HCEC 1CT (cell line): ENCODE measurements at regions not wholly inside any gene's neighbourhood (a gene's known extent, or its start where the extent isn't known, plus 50 kb on each side); places are given as distances from the start of the nearest gene placed in this dataset.

Experiments
- DNase-seq: peaks from one replicate; pipeline ENCODE4 v3.0.0-alpha.2; 2017

DNA sequence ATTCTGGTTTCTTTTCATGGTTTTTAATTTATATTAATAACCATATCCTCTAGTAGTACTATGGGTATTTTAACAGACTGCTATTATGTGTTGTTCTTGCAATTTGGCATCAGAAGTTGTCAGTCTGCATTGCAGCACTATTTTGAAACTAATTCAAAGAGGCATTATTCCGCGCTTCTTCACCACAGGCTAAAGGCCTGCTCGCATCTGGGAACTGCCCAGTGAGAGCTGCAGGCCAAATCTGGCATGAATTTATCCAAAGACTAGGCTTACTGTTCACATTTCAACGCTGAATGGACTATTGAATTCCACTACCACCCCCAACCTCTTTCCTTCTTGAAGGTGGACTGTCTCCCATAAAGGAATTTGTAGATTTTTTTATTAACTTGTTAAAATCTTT, 310.4 kb upstream of the NR2F2 start:
- DNase-seq: no peak

- no peak for DNase-seq
Observed at GRCh38 chr15:96020797-96021196, 309.7 kb upstream of the NR2F2 start.

DNA sequence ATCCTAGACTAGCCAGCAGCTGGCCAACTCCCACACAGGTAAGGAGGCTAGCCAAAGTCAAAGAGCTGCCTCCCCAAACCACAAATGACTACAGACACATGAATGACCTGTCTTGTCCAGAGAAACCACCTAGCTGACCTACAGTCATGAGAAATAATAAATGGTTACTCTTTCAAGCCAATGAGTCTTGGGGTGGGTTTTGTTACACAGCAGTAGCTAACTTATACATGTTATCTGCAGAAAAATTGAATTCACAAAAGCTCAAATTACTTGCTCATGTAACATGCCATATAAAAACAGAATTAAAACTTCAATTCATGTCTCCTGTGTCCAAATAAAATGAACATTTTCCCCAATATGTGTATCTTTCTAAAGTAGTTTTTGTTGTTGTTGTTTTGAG, 307.4 kb upstream of the NR2F2 start:
- DNase-seq: no peak

DNA sequence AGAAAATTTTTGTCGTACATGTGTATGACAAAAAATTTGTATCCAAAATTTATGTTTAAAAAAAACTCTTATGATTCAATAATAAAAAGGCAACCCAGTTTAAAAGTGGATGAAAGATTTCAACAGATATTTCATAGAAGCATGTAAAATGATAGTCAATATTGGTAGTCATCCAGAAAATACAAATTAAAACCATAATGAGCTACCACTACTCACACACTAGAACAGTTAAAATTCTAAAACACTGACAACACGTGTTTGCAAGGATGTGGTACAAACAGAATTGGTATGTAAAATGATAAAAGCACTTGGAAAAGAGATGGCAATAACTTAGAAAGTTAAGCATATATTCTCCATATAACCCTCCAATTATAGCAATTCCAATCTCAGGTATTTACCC, 303.0 kb upstream of the NR2F2 start:
- no peak for DNase-seq

GRCh38 chr15:96028620-96029019, 301.9 kb upstream of the NR2F2 start:
- no peak for DNase-seq

DNA sequence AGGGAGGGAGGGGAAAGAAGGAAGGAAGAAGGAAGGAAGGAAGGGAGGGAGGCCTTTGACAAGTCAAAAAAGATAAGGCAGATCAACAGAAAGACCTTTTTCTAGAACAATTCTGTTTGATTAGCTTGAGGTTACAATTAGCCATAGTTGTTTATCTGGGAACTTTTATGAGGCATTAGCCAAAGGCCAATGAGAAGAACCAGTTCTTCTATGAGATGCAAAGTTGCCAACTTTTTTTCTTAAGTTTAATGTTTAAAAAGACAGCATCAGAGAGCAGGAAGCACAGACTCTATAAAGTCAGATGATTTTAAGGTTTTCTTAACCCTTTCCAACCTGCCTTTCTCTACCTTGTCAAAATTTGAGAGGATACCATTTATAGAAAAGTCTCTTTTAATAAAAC, 301.3 kb upstream of the NR2F2 start:
- DNase-seq: no peak

DNA sequence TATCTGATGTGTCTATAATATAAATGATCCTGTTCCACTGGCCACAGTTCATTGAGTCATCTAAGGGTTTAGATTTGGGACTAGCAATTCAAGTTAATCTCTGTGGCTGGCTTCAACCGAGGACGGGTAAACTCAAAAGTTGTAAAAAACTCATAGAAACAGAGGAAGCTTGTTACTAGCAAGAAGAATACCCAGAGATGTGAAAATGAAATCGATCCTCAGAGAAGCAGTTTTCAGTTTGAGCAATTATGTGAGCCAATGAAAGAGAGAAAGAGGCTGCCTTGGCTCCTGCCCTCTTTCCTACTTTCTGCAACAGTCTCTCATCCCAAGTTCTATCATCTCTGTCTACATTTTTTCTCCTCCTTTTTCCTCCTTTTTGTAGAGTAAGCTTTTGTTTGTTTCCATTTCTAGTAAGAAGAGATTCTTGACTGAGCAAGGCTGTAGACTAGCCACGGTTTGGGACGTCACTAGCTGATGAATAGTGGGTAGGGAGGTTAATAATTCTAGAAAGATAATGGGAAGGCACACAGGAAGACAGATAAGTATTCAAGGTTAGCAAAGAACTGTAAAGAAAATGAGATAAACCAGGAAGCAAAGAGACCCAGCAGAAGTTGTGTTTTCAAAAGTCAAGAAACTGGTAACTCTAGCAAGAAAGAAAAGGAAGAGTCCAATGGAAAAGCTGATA, 298.9 kb upstream of the NR2F2 start:
- DNase-seq: no peak

DNA sequence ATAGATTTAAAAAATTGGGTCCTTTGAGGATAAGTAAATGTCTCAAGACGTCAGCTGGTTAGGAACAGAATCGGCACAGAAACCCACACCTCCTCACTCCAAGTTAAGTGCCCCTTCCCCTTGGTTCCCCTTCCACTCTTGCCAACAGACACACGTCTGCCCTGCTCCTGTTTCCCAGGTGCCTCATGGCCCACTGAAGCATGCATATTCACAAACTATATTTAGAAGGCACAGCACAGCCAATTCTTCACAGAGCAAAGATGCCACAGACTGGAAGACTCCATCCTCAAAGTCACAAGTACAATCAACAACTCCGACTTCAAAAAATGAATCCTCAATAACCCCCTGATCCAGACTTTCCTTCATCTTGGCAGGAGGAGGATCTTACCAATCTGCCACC, 295.4 kb upstream of the NR2F2 start:
- DNase-seq: no peak

DNA sequence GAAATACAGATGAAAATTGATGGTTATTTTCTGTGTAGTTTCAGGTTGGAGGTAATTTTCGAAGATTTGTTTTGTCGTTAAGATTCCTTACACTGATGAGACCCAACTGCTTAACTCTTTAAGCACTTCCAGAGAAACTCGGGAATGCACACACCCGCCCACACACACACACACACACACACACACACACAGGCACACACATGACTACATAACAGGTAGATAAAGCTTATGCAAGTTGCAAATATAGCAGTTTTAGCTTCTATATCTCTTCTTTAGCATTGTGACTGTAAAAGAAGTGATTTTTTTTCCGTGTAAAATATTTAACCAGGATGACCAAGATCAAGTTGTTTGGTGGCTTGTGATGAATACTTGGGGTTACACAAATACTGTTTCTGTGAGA, 294.9 kb upstream of the NR2F2 start:
- no peak for DNase-seq

- no peak for DNase-seq
Observed at GRCh38 chr15:96037584-96037983, 292.9 kb upstream of the NR2F2 start.

DNA sequence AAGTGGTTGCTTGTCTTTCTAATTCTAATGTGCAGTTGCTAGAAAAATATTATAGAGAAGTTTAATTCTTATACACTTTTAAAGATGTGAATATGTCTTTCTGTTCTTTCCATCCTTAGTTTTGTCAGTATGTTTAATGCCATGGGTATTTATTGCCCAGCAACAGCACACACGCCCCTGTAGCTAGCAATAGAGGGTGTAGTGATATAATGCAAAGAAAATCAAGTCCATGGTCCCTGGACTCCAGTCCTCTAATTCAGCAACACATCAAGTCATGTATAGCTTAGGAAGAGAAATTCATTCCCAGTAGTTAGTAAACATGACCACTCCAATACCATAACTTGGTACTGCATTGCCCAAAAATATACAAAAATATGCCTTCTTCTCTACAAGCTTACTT, 292.4 kb upstream of the NR2F2 start:
- DNase-seq: no peak

GRCh38 chr15:96038650-96039049, 291.9 kb upstream of the NR2F2 start:
- DNase-seq: no peak

DNA sequence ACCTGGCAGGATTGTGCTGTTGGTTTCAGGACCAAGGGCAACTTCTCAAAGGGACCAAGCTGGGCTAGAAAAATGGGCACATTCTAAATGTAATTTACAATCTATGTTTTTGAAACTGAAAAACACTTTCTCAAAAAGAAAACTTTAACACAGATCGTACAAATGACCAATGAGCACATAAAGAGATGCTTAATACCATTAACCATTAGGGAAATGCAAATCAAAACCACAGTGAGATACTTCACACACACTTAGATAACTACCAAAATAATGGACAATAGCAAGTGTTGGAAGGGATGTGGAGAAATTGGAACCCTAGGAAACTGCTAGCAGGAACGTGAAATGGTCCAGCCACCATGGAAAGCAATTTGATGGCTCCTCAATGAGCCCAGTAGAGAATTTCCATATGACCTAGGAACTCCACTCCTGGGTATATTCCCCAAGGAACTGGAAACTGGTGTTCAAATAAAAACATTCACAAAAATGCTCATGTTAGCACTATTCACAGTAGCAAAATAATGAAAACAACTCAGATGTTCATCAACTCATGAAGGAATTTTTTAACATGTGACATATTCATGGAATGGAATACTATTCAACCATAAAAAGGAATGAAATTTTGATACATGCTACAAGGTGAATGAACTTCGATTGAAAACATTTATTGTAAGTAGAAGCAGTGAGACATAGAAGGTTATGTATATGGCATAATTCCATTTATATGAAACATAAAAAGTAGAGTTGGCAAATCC, 288.3 kb upstream of the NR2F2 start:
- no peak for DNase-seq

- no peak for DNase-seq
Observed at GRCh38 chr15:96042734-96043224, 287.7 kb upstream of the NR2F2 start.

DNA sequence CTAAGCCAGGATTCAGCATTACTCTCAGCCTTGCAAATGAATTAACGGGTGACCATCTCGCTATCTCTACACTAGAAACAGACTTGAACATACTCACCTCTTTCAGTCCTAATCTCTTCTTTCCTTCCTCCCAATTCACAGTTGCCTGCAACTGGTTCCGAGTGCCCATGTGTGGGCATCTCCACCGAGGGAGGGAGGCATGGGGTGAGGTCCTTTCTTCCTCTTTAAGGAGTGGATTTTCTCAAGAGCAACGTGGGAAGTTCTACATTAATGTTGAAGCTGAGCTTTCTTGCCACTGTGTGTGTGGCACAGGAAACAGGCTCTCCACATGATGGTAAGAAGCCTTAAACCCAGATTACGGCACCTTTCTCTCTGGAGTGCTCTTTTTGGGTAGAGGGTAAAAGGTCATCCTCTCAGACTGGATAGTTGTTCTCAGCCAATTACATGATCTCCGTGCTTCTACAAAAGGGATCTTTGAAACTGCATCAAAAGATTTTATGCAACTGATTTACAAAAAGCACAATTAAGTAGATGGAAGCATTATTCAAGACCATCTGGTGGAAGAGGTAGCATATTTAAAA, 286.8 kb upstream of the NR2F2 start:
- DNase-seq: no peak

DNA sequence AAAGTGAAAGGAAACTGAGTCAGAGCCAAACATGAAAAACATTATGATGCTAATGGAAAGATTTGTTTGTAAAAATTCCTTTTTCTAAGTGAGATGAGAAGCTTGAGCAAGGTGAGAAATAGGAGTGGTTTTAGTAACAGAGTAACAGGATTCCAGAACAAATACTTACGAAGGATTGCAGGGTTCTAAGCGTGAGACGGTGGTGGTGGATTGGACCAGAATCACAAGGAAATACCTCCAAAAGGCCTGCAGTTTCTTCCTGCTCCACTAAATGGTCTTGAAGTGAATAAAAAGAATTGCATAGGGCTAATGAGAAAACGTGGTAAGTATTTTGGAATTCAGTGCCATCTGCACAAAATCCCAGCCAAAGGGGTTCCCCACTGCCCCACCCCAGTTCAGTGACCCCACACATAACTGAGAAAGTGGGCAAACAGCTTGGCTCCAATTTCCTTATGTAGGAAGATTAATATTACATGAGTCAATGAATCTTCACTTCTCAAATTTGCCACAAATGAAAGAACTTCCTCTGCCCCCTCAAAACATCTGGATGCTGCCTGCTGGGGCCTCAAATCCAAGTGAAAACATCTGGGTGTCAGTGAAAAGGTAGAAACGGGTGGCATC, 283.8 kb upstream of the NR2F2 start:
- peak; percentile 71 for DNase-seq

DNA sequence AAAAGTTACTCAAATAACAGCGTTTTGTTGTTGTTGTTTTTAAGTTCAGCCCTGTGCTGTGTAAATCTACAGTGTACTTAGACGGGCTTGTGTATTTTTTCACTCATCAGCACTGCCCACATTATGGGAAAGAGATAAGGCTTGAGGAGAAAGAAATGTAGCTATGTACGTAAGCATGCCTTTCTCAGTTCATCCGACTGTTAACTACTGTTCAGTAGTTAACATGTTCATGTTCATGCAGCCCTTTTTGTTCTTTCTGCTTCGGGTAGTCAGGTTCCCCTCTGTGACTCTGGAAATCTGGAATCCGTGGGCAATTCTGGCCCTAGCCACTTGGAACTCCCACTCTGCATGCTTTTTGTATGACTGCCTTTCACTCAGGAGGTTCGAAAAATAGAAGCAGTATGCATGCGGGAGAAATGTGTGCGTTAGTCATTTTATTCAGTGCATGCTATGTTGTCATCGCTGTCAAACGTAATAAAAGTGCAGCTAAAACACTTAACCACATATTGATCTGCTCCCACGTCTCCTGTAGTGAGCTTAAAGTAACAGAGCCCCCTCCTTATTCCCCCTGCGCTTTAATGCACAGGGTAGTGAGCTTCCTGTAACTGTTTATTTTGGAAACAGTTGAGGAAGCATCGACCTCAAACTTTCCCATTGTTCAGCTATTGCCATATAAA, 283.1 kb upstream of the NR2F2 start:
- DNase-seq: peak; percentile 91

GRCh38 chr15:96049323-96049722, 281.2 kb upstream of the NR2F2 start:
- no peak for DNase-seq

DNA sequence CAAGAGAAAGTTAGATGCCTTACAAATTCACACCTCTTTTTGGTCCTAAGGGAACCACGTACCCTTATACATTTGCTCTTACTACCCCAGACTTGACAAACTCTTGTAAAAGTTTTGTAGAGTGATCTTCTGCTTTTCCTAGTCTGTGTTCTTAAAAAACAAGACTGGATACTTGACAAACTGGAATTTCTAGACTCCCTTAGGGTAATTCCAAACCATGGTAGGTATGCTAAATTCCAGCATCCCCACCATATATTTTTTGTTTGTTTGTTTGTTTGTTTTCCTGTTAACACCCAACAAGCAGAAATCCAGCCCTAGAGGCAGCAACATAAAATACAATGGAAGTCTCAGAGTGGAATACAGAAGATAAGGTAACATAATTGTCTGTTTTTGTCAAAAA, 280.7 kb upstream of the NR2F2 start:
- DNase-seq: no peak

GRCh38 chr15:96051598-96051997, 278.9 kb upstream of the NR2F2 start:
- no peak for DNase-seq

DNA sequence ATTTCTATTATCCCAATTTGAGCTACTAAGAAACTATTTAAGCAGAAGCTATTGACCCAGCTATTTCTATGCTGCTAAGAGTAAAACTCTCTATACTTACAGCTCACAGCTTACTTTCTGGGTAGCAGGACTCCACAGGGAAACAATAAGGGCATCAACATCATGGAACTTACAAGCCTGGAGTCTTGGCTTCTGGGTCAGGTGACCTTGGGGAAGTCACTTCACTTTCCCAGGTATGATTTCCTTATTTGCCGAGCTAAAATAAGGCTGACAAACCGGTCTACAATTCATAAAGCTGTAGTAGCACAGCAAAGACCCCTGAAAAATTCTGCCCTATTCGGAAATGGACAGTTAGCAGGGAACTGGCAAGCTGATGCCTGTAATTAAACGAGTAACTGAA, 278.3 kb upstream of the NR2F2 start:
- DNase-seq: no peak

DNA sequence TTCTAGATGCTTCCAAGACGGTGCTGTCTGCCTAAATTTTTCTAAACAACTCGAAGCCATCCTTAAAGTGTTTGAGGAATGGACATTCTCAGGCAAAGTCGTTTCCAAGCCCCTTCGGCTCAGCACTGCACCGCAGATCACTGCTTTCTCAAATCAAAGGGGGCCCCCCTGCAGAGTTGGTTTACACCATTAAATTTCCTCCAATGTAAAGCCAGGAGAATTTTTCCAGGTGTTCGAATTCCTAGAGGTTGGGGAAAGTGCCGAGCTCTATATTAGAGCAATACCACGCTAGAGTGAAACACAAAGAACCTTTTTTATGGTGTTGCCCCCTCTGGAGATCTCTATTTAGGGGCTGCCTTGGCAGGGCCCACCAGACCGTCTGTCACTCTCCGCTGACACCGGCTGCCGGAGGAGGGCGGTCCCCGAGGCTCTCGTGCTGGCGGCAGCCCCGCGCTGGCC, 277.9 kb upstream of the NR2F2 start:
- no peak for DNase-seq
